MM.1S (cell line): ENCODE measurements at regions not wholly inside any gene's neighbourhood (a gene's known extent, or its start where the extent isn't known, plus 50 kb on each side); places are given as distances from the start of the nearest gene placed in this dataset.

Source experiments
- DNase-seq: peaks from one replicate; pipeline ENCODE4 v3.0.0-alpha.2; 2015
- H2AFZ ChIP-seq: fragments of 300-600 bp; sonication (generic); 2 replicates; pipeline ENCODE4 v1.6.0; 2016; ENCODE audit warnings: antibody characterized with exemption, low read length
- H3F3A ChIP-seq: fragments of 300-600 bp; sonication (generic); 2 replicates; pipeline ENCODE4 v1.6.1; 2016; ENCODE audit warnings: mild to moderate bottlenecking, antibody characterized with exemption, low read length, moderate library complexity, mixed read lengths; ENCODE audit not compliant: insufficient read depth
- H3K27ac ChIP-seq: fragments of 300-600 bp; sonication (generic); 2 replicates; pipeline ENCODE4 v1.5.1; 2016; ENCODE audit warnings: mild to moderate bottlenecking, low read length
- H3K27me3 ChIP-seq: fragments of 300-600 bp; sonication (generic); replicated peaks from 2 replicates; pipeline ENCODE4 v1.6.0; 2016; ENCODE audit warnings: low read length; ENCODE audit not compliant: insufficient read depth
- H3K36me3 ChIP-seq: fragments of 300-600 bp; sonication (generic); replicated peaks from 2 replicates; pipeline ENCODE4 v1.6.1; 2016; ENCODE audit warnings: mild to moderate bottlenecking, low read length, mixed read lengths; ENCODE audit not compliant: insufficient read depth
- H3K4me1 ChIP-seq: fragments of 300-600 bp; sonication (generic); 2 replicates; pipeline ENCODE4 v1.6.1; 2016; ENCODE audit warnings: low read length, mixed read lengths
- H3K4me2 ChIP-seq: fragments of 300-600 bp; sonication (generic); 2 replicates; pipeline ENCODE4 v1.6.0; 2016; ENCODE audit warnings: low read depth, low read length
- H3K4me3 ChIP-seq: fragments of 300-600 bp; sonication (generic); 2 replicates; pipeline ENCODE4 v1.5.1; 2016; ENCODE audit warnings: low read length, mixed read lengths
- H3K79me2 ChIP-seq: fragments of 300-600 bp; sonication (generic); 2 replicates; pipeline ENCODE4 v1.6.1; 2016; ENCODE audit warnings: mixed run types, low read length, mixed read lengths
- H3K9ac ChIP-seq: fragments of 300-600 bp; sonication (generic); 2 replicates; pipeline ENCODE4 v1.6.1; 2016; ENCODE audit warnings: low read length, mixed read lengths
- H3K9me2 ChIP-seq: fragments of 300-600 bp; sonication (generic); replicated peaks from 2 replicates; pipeline ENCODE4 v1.6.1; 2016; ENCODE audit warnings: mild to moderate bottlenecking, low read length, mixed read lengths; ENCODE audit not compliant: insufficient read depth
- H3K9me3 ChIP-seq: fragments of 300-600 bp; sonication (generic); replicated peaks from 2 replicates; pipeline ENCODE4 v1.6.1; 2016; ENCODE audit warnings: mild to moderate bottlenecking, low read length, mixed read lengths; ENCODE audit not compliant: insufficient read depth
- H4K20me1 ChIP-seq: fragments of 300-600 bp; sonication (generic); 2 replicates; pipeline ENCODE4 v1.6.1; 2016; ENCODE audit warnings: mild to moderate bottlenecking, low read length, moderate library complexity, mixed read lengths; ENCODE audit not compliant: insufficient read depth
- CTCF ChIP-seq: fragments of 300-600 bp; sonication (generic); IDR thresholded peaks from 2 replicates; pipeline ENCODE4 v1.5.1; 2016; ENCODE audit warnings: antibody characterized with exemption, low read length, mixed read lengths
- EZH2 ChIP-seq: fragments of 300-600 bp; sonication (generic); optimal IDR thresholded peaks from 2 replicates; pipeline ENCODE3; 2017; ENCODE audit warnings: low read depth, mild to moderate bottlenecking, antibody characterized with exemption, low read length, mixed read lengths
- EZH2phosphoT487 ChIP-seq: fragments of 300-600 bp; sonication (generic); IDR thresholded peaks from 2 replicates; pipeline ENCODE4 v1.6.1; 2018; ENCODE audit warnings: antibody characterized with exemption, low read length

GRCh38 chr21:17441370-17441769 lies 71.5 kb upstream of the CXADR start:
- Histone ChIP-seq H3F3A (no peaks in the 10 kb centered on the region), H3K36me3 (no peaks in the 10 kb centered on the region), H3K9me2 (no peaks in the 10 kb centered on the region), H3K9me3 (no peaks in the 10 kb centered on the region), H3K27ac (no peak overlapping the region), H3K79me2 (no peaks in the 10 kb centered on the region), H3K9ac (no peak overlapping the region), H3K27me3 (no peaks in the 10 kb centered on the region), H2AFZ (no peak overlapping the region), H3K4me2 (no peak overlapping the region), H3K4me1 (no peaks in the 10 kb centered on the region), H4K20me1 (no peaks in the 10 kb centered on the region), H3K4me3 (no peak overlapping the region)
- DNase-seq = no peak
- TF ChIP-seq CTCF = no peak
- TF ChIP-seq EZH2 = no peak
- TF ChIP-seq EZH2phosphoT487 = no peak

GRCh38 chr21:17442165-17442564 lies 70.7 kb upstream of the CXADR start:
- H3K36me3 ChIP-seq = no peaks in the 10 kb centered on the region
- no peak for DNase-seq
- no peak overlapping the region for H3K4me3 ChIP-seq
- H3K9me2 ChIP-seq = no peaks in the 10 kb centered on the region
- H3K27ac ChIP-seq = no peak overlapping the region
- H3K27me3 ChIP-seq = no peaks in the 10 kb centered on the region
- no peaks in the 10 kb centered on the region for H4K20me1 ChIP-seq
- no peak overlapping the region for H3K9ac ChIP-seq
- H3K4me1 ChIP-seq = no peaks in the 10 kb centered on the region
- H3K9me3 ChIP-seq = no peaks in the 10 kb centered on the region
- no peaks in the 10 kb centered on the region for H3F3A ChIP-seq
- H3K4me2 ChIP-seq = no peak overlapping the region
- TF ChIP-seq CTCF = no peak
- TF ChIP-seq EZH2phosphoT487 = no peak
- no peak for TF ChIP-seq EZH2
- no peaks in the 10 kb centered on the region for H3K79me2 ChIP-seq
- no peak overlapping the region for H2AFZ ChIP-seq

GRCh38 chr21:17444828-17445227 lies 68.0 kb upstream of the CXADR start:
- no peak for TF ChIP-seq CTCF
- TF ChIP-seq EZH2 = no peak
- no peak for TF ChIP-seq EZH2phosphoT487
- Histone ChIP-seq H3K27me3 (no peaks in the 10 kb centered on the region), H3K27ac (no peak overlapping the region), H3K9ac (no peak overlapping the region), H3K4me2 (no peak overlapping the region), H4K20me1 (no peaks in the 10 kb centered on the region), H3K4me3 (no peak overlapping the region), H3K79me2 (no peaks in the 10 kb centered on the region), H3K36me3 (no peaks in the 10 kb centered on the region), H3K9me3 (no peaks in the 10 kb centered on the region), H2AFZ (no peak overlapping the region), H3K4me1 (no peaks in the 10 kb centered on the region), H3F3A (no peaks in the 10 kb centered on the region), H3K9me2 (no peaks in the 10 kb centered on the region)
- DNase-seq = no peak
